SK-N-MC (cell line): ENCODE measurements at regions not wholly inside any gene's neighbourhood (a gene's known extent, or its start where the extent isn't known, plus 50 kb on each side); places are given as distances from the start of the nearest gene placed in this dataset.

Source experiments
- EZH2 ChIP-seq: fragments of 200-600 bp; sonication (generic); IDR thresholded peaks from one replicate; pipeline ENCODE4 v1.6.1; 2017; ENCODE audit warnings: antibody characterized with exemption
- POLR2AphosphoS5 ChIP-seq: IDR thresholded peaks from 2 replicates; pipeline ENCODE4 v1.6.1; 2012; ENCODE audit warnings: mild to moderate bottlenecking, low read depth, low read length, borderline replicate concordance

- TF ChIP-seq EZH2 (no peak), POLR2AphosphoS5 (no peak)
These were observed 90.5 kb downstream of the TMEM18 start for GRCh38 chr2:586641-587076.
